ENCODE measurements at regions not wholly inside any gene's neighbourhood (a gene's known extent, or its start where the extent isn't known, plus 50 kb on each side); places are given as distances from the start of the nearest gene placed in this dataset.

DNA sequence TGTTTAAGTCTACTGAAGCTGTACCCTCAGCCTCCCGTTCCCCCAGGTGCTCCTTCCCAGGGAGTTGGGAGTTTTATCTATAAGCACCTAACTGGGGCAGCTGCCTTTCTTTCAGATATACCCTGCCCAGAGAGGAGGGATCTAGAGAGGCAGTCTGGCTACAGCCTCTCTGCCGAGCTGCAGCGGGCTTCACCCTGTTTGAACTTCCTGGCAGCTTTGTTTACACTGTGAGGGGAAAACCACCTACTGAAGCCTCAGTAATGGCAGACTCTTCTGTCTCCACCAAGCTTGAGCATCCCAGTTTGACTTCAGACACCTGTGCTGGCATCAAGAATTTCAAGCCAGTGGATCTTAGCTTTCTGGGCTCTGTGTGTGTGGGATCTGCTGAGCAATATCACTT is 122.5 kb downstream of the MAGEE1 start:
- ChIA-PET CTCF (interaction anchor here (2.8 kb wide), 1 partner anchor 11 kb away, joined by 11 read pairs; no protein-coding TSS in a partner anchor), POLR2A (no interaction called here)
- ATAC-seq (no peak), DNase-seq (ENCODE audit: low spot score) (no peak)
- no peak overlapping the region for H3K4me3 Mint-ChIP-seq
- H3K9me3 Mint-ChIP-seq: peaks cover 10% of the 10 kb centered on the region
- no peaks in the 10 kb centered on the region; the same call in none of the 2 replicates for H3K27me3 Mint-ChIP-seq (ENCODE audit: low read depth)
- peaks cover 9% of the 10 kb centered on the region for H3K36me3 Mint-ChIP-seq
- no peaks in the 10 kb centered on the region for H3K4me1 Mint-ChIP-seq
- no peak overlapping the region for H3K27ac Mint-ChIP-seq
- TF ChIP-seq, protein P1, sequence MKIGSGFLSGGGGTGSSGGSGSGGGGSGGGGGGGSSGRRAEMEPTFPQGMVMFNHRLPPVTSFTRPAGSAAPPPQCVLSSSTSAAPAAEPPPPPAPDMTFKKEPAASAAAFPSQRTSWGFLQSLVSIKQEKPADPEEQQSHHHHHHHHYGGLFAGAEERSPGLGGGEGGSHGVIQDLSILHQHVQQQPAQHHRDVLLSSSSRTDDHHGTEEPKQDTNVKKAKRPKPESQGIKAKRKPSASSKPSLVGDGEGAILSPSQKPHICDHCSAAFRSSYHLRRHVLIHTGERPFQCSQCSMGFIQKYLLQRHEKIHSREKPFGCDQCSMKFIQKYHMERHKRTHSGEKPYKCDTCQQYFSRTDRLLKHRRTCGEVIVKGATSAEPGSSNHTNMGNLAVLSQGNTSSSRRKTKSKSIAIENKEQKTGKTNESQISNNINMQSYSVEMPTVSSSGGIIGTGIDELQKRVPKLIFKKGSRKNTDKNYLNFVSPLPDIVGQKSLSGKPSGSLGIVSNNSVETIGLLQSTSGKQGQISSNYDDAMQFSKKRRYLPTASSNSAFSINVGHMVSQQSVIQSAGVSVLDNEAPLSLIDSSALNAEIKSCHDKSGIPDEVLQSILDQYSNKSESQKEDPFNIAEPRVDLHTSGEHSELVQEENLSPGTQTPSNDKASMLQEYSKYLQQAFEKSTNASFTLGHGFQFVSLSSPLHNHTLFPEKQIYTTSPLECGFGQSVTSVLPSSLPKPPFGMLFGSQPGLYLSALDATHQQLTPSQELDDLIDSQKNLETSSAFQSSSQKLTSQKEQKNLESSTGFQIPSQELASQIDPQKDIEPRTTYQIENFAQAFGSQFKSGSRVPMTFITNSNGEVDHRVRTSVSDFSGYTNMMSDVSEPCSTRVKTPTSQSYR (CRISPR knock-in tag; IDR thresholded peaks at IDR 0.05): no peak
- TF ChIP-seq, protein P2, sequence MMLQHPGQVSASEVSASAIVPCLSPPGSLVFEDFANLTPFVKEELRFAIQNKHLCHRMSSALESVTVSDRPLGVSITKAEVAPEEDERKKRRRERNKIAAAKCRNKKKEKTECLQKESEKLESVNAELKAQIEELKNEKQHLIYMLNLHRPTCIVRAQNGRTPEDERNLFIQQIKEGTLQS (CRISPR knock-in tag; conservative IDR thresholded peaks at IDR 0.05): no peak
- no peak for TF ChIP-seq GABPB1 (CRISPR knock-in tag; IDR thresholded peaks at IDR 0.05)
- TF ChIP-seq MXD4 (CRISPR knock-in tag; IDR thresholded peaks at IDR 0.05; ENCODE audit: borderline replicate concordance): no peak
- no peak for TF ChIP-seq EMX1 (CRISPR knock-in tag; IDR thresholded peaks at IDR 0.05)
- no peak for TF ChIP-seq ESRRA (CRISPR knock-in tag; IDR thresholded peaks at IDR 0.05; ENCODE audit: borderline replicate concordance)
- TF ChIP-seq, protein P3, sequence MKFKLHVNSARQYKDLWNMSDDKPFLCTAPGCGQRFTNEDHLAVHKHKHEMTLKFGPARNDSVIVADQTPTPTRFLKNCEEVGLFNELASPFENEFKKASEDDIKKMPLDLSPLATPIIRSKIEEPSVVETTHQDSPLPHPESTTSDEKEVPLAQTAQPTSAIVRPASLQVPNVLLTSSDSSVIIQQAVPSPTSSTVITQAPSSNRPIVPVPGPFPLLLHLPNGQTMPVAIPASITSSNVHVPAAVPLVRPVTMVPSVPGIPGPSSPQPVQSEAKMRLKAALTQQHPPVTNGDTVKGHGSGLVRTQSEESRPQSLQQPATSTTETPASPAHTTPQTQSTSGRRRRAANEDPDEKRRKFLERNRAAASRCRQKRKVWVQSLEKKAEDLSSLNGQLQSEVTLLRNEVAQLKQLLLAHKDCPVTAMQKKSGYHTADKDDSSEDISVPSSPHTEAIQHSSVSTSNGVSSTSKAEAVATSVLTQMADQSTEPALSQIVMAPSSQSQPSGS (CRISPR knock-in tag; IDR thresholded peaks at IDR 0.05; ENCODE audit: borderline replicate concordance, low read depth): no peak
- TF ChIP-seq, protein P4, sequence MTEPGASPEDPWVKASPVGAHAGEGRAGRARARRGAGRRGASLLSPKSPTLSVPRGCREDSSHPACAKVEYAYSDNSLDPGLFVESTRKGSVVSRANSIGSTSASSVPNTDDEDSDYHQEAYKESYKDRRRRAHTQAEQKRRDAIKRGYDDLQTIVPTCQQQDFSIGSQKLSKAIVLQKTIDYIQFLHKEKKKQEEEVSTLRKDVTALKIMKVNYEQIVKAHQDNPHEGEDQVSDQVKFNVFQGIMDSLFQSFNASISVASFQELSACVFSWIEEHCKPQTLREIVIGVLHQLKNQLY (CRISPR knock-in tag; IDR thresholded peaks at IDR 0.05): no peak
- no peak for TF ChIP-seq MYBL2 (CRISPR knock-in tag; IDR thresholded peaks at IDR 0.05)
- TF ChIP-seq TEAD4 (CRISPR knock-in tag; IDR thresholded peaks at IDR 0.05): no peak
- TF ChIP-seq ZNF263 (CRISPR knock-in tag; IDR thresholded peaks at IDR 0.05; ENCODE audit: low read depth): no peak
- TF ChIP-seq, protein P5, sequence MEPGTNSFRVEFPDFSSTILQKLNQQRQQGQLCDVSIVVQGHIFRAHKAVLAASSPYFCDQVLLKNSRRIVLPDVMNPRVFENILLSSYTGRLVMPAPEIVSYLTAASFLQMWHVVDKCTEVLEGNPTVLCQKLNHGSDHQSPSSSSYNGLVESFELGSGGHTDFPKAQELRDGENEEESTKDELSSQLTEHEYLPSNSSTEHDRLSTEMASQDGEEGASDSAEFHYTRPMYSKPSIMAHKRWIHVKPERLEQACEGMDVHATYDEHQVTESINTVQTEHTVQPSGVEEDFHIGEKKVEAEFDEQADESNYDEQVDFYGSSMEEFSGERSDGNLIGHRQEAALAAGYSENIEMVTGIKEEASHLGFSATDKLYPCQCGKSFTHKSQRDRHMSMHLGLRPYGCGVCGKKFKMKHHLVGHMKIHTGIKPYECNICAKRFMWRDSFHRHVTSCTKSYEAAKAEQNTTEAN (CRISPR knock-in tag; IDR thresholded peaks at IDR 0.05): no peak
- TF ChIP-seq FOXK1 (CRISPR knock-in tag; IDR thresholded peaks at IDR 0.05): no peak
- no peak for TF ChIP-seq ZNF423 (CRISPR knock-in tag; IDR thresholded peaks at IDR 0.05)
- TF ChIP-seq, protein P6, sequence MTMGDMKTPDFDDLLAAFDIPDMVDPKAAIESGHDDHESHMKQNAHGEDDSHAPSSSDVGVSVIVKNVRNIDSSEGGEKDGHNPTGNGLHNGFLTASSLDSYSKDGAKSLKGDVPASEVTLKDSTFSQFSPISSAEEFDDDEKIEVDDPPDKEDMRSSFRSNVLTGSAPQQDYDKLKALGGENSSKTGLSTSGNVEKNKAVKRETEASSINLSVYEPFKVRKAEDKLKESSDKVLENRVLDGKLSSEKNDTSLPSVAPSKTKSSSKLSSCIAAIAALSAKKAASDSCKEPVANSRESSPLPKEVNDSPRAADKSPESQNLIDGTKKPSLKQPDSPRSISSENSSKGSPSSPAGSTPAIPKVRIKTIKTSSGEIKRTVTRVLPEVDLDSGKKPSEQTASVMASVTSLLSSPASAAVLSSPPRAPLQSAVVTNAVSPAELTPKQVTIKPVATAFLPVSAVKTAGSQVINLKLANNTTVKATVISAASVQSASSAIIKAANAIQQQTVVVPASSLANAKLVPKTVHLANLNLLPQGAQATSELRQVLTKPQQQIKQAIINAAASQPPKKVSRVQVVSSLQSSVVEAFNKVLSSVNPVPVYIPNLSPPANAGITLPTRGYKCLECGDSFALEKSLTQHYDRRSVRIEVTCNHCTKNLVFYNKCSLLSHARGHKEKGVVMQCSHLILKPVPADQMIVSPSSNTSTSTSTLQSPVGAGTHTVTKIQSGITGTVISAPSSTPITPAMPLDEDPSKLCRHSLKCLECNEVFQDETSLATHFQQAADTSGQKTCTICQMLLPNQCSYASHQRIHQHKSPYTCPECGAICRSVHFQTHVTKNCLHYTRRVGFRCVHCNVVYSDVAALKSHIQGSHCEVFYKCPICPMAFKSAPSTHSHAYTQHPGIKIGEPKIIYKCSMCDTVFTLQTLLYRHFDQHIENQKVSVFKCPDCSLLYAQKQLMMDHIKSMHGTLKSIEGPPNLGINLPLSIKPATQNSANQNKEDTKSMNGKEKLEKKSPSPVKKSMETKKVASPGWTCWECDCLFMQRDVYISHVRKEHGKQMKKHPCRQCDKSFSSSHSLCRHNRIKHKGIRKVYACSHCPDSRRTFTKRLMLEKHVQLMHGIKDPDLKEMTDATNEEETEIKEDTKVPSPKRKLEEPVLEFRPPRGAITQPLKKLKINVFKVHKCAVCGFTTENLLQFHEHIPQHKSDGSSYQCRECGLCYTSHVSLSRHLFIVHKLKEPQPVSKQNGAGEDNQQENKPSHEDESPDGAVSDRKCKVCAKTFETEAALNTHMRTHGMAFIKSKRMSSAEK (CRISPR knock-in tag; IDR thresholded peaks at IDR 0.05; ENCODE audit: borderline replicate concordance): no peak
- TF ChIP-seq IRF2 (CRISPR knock-in tag; IDR thresholded peaks at IDR 0.05; ENCODE audit: borderline replicate concordance, low read depth): no peak
- TF ChIP-seq SP1 (CRISPR knock-in tag; conservative IDR thresholded peaks at IDR 0.05): no peak
- no peak for TF ChIP-seq ZNF671 (CRISPR knock-in tag; IDR thresholded peaks at IDR 0.05)
- no peak for TF ChIP-seq NFYB (CRISPR knock-in tag; conservative IDR thresholded peaks at IDR 0.05; ENCODE audit: low read depth)
- no peak for TF ChIP-seq ELF4 (CRISPR knock-in tag; IDR thresholded peaks at IDR 0.05; ENCODE audit: low read depth)
